NCI-H1417 (cell line): ENCODE measurements at regions not wholly inside any gene's neighbourhood (a gene's known extent, or its start where the extent isn't known, plus 50 kb on each side); places are given as distances from the start of the nearest gene placed in this dataset.

Source experiments
- DNase-seq, 3 experiments: peaks; one replicate each; lab custom pipeline; 2025; lab: John Stamatoyannopoulos, UW

DNA sequence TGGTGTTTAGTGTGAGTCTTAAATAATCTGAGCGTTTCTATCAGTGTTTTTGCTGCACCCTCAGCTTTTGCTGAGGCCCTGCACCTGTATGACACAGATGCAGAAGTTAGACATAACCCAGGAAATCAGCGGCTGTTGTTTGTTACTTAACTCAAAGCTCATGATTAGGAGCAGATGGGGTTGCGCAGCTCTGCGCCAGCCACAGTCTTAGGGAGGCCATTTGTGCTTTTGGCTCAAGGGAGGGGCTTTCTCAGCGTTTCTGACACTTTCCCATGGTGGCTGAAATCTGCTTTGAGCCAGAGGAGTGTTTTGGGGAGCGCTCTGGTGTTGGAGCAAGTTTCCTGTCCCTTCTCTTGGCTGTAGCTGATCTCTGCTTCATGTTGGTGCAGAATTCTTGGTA, 433.8 kb downstream of the NAF1 start:
- no peak for DNase-seq

GRCh38 chr4:162727766-162728165, 438.9 kb downstream of the NAF1 start:
- no peak for DNase-seq

DNA sequence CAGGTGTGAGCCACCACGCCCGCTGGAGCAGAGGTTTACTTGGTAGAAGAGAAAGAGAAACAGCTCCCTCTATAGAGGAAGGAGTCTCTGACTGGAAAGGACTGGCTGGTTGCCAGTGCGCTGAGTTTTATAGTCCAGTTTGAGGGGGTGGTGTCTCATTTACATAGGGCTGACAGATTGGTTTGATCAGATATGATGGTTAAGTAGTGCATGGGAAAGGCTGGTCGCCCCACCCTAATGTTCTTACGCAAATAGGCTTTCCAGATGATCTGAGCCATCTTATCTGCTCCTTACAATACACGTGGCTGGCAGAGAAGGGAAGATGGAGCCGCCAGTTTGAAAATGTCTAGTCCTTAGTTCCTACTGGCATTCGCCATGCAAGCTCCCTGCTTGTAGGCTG, 439.5 kb downstream of the NAF1 start:
- DNase-seq, result no peak

DNA sequence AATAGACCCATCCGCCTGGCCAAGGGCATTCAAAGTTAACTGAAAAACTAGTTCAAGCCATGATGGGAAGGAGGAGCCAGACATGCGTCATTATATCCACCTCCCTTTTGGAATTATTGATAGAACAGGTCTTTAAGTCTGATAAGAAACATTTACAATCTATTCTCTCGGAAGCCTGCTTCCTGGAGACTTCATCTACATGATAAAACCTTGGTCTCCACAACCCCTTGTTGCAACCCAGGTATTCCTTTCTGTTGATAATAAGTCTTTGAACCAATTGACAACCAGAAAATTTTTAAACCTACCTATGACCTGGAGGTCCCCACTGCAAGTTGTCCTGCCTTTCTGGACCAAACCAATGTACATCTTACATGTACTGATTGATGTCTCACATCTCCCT, 451.3 kb downstream of the NAF1 start:
- no peak for DNase-seq

GRCh38 chr4:162707962-162708361, 458.7 kb downstream of the NAF1 start:
- no peak for DNase-seq

- no peak for DNase-seq
Observed at GRCh38 chr4:162706632-162707031, 460.1 kb downstream of the NAF1 start.

DNA sequence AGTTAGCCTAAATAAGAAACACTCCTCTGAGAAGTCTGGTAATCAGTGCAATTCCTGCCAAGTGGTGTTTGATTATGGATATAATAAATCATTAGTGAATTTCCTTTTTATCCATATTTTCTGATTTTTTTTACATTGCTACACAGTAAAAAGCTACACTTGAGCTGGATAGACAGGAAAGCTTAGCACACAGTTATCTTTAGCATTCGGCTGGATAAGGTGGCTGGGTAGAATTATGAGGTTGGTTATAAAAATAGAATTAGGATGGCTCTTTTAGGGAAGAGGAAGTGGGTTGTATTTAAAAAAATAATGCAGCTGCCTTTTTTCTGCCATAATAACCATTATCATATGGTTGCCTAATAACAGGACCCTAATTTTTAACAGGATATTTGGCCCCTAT, 460.6 kb downstream of the NAF1 start:
- no peak for DNase-seq

DNA sequence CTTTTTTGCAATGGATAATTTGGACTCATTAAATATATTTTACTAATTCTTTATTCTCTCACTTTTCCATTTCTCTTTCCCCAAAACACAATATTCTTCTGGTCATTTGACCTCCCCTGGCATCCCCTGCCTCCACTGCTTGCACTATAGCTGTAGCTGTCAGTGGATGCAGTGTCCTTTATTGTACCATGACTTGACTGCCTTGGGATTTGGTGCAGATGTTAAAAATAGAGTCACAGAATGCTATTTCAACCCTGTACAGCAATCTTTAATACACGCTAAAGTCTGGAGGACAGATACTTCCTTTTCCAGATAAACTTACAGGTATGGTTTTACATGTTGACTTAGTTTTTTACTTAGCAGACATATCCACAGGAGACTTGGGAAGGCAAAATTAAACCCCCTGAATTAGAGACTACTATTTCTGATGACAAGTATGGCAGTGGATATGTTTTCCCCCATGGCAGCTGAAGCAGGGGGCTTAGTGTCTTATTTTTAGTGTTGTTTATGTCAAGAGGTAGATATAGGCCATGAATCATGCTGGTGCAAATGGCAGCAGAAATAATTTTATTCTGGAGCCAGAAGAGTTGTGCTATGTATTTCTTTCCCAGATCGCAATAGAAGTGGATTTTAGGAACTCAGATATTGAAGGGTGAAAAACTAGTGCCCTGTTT, 461.4 kb downstream of the NAF1 start:
- DNase-seq, result no peak

DNA sequence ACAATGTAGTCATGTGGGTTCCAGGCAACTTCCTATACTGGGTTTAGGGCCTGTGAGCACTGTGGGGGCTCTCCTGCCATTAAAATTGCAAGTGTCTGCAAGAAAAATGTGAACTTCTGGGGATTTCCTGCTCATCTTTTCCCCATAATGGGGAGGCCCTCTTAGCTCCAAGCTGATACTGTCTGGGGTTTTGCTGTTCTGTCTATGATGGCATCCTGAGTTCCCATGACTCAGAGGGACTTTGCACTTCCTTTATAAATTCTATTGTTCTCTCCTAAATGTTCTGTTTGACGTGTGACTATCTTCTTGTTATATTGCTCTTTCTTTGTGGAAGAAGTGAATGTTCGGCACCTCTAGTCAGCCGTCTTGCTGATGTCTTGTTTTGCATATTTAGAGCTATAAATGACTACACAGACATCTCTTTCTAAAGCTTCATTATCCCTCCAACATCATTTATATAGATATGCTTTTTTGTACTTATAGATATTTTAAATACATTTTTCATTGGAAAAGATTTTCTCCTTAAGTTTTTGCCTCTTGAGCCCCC, 465.8 kb downstream of the NAF1 start:
- DNase-seq, result no peak

DNA sequence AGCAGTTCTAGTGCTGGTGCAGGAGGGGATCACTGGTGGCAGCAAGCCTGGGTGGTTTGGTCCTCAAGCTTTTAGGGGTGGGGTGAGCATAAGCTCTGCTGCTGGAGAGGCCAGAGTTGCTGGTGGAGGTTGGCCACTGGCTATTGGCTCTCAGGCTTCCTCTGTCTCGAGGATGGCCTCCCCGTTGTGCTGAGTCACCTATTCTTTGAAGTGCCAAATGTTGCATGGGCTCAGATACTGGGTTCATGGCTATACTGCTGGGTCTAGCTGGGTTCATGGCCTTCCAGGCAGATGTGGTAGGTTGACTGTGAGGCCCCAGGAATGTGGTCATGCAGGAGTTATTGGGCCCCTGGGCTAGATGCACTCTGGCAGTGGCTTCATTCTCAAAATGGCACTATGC, 466.3 kb downstream of the NAF1 start:
- no peak for DNase-seq

- no peak for DNase-seq
Observed at GRCh38 chr4:162699629-162700028, 467.1 kb downstream of the NAF1 start.

DNA sequence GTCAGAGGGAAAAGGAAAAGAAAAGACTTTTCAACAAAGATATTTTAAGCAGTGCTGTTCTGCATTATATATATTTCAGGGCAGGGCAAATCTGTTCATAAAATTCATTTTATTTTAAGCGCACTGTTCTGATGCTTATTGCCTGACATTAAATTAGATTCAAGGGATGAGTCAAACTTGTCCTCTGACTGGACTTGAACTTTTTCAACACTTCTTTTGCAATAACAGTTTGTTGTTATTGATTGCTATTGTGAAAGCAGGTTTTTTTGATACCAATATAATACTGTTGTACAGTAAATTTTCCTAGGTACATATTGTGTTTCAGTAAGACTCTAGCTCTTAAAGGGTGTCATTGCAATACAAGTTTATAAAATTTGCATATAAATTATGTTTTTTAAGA, 481.3 kb downstream of the NAF1 start:
- DNase-seq, result no peak

DNA sequence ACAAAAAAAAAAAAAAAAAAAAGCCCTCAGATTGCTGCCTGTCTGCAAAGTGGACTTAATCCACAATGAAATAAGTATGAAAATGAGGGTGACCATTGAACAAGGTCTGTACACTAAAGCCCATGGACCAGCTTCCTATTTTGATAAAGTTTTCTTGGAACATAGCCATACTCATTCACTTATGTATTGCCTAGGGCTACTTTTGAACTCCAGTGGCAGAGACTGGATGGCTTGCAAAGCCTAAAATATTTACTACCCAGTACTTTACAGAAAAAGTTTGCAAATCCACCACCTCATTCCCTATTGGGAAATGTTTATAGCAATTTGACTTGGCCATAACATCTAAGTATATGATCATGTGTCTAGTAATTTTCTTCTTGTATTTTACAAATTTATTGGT, 481.7 kb downstream of the NAF1 start:
- no peak for DNase-seq

GRCh38 chr4:162684371-162684700, 482.4 kb downstream of the NAF1 start:
- DNase-seq, result no peak

- DNase-seq, result no peak
Observed at GRCh38 chr4:162683659-162684370, 482.9 kb downstream of the NAF1 start.

DNA sequence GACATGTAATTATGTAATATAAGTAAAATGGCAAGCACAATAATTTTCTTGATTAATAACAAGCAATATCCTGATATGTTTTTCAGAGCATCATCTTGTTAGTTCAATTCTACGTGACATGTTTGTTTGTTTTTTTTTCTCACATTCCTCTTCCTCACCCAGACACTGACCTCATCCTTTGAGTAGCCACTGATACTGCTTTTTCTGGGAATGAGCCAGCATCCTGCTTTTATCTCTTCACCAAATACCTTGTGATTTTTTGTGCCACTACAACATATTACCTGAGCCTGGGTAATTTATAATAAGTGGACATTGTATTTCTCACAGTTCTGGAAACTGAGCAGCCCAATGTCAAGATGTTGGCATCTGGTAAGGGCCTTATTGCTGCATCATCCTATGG, 484.0 kb downstream of the NAF1 start:
- no peak for DNase-seq

GRCh38 chr4:162681212-162681611, 485.5 kb downstream of the NAF1 start:
- no peak for DNase-seq

DNA sequence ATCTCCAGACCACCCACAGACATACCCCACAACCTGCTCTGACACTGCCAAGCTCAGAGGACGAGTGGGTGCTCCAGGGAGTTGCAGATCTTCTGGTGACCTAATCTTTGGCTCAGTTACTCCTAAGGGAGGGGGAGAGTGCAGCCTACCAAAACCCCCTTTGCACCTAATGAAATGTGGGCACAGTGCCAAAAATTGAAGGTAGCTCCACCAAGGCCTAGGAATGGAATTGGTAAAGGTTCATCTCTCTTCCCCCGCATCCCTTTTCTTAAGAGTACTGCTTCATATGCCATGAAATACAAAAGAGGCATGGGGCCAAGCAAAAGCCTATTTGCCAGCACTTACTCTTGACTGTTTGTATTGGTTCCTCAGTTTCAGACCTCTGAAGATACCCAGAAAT, 491.0 kb downstream of the NAF1 start:
- no peak for DNase-seq

GRCh38 chr4:162661913-162662312, 498.1 kb upstream of the FSTL5 start:
- DNase-seq, result no peak

- DNase-seq, result peak in 1 of 3 experiments; percentile 40
Observed at GRCh38 chr4:162659716-162660115, 495.9 kb upstream of the FSTL5 start.

GRCh38 chr4:162657966-162658365, 494.2 kb upstream of the FSTL5 start:
- no peak for DNase-seq

DNA sequence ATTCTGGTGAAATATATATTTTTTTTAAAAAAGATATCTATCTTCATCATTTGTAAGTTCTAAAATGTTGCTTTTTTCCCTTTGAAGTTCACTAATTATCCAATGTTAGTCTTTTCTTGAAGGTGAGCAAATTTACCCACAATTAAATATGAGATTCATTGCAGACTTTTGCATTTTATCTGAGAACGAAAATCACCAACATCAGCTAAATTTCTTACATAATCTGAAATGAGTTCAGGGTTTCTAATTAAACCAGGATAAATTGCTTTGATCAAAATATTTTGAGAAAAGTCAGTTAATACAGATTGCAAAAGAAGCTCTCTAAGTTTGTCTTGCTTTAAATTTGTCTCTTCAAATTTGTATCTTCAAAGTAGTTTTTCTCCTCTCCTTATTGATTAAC, 486.4 kb upstream of the FSTL5 start:
- DNase-seq, result no peak

DNA sequence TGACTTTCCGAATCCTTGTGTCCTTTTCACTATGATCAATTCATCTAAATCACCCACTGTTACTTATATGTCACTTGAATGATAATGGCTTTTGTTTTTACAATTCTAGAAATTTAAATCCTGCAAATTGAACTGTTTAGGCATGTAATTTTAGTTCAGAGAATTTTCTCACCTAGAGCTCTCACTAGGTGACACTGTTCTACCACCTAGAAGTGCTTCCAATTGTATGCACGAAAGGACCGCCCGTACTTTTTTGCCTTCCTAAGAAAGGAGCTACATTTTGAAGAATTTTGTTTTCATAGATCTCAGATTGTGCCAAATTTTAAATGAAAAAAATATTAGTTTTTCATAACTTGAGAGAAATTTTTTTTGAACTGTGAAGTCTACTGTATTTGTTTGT, 481.6 kb upstream of the FSTL5 start:
- DNase-seq, result peak in 1 of 3 experiments; percentile 31

DNA sequence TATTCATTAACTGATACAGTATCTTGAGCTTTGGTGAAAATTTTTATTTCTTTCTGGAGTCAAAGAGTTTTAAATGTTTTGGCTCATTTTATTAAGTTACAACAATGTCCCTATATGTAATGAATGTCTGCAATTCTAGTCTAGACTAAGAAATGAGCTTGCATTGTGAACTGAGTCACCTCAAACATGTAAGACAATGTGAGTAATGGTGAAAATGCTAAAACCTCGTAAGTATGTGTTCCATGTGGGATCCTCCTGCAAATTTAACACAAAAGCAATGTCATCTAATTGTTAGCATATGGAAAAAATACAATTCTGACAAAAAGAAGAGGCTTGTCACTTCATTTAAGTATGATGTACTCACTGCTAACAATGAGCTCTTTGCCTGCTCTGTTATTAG, 480.5 kb upstream of the FSTL5 start:
- no peak for DNase-seq
